Naive B cell (primary cell): ENCODE measurements at regions not wholly inside any gene's neighbourhood (a gene's known extent, or its start where the extent isn't known, plus 50 kb on each side); places are given as distances from the start of the nearest gene placed in this dataset.

Experiments used
- ATAC-seq, 2 donors: fragments of 150-1000 bp; cut with Tn5 transposase; 2 replicates each; pipeline ENCODE4 v1.10.0; 2021; ENCODE audit warnings: low read depth in 2 of 2, mild to moderate bottlenecking in 2 of 2, moderate library complexity in 2 of 2
- DNase-seq: peaks from one replicate; pipeline ENCODE4 v3.0.0; 2022
- H3K27ac Mint-ChIP-seq, 6 donors: one replicate each; pipeline ENCODE4 v1.8.0; 2020 to 2022; ENCODE audit warnings: mild to moderate bottlenecking in 6 of 6, mixed read lengths in 6 of 6, moderate library complexity in 5 of 6, inconsistent platforms in 2 of 6
- H3K27me3 Mint-ChIP-seq, 3 donors: one replicate each; pipeline ENCODE4 v1.8.0; 2021 to 2022; ENCODE audit warnings: mixed read lengths in 3 of 3, mild to moderate bottlenecking in 1 of 3
- H3K36me3 Mint-ChIP-seq, 2 donors: one replicate each; pipeline ENCODE4 v1.8.0; 2020 to 2022; ENCODE audit warnings: mixed read lengths in 2 of 2, inconsistent platforms in 1 of 2, mild to moderate bottlenecking in 1 of 2
- H3K4me1 Mint-ChIP-seq, 3 donors: one replicate each; pipeline ENCODE4 v1.8.0; 2020 to 2022; ENCODE audit warnings: mixed read lengths in 3 of 3, inconsistent platforms in 1 of 3, mild to moderate bottlenecking in 1 of 3, moderate library complexity in 1 of 3
- H3K4me3 Mint-ChIP-seq, 8 donors: one replicate each; pipeline ENCODE4 v1.8.0; 2020 to 2022; ENCODE audit warnings: mild to moderate bottlenecking in 8 of 8, mixed read lengths in 8 of 8, moderate library complexity in 8 of 8, inconsistent platforms in 2 of 8
- H3K9me3 Mint-ChIP-seq, 7 donors: one replicate each; pipeline ENCODE4 v1.8.0; 2020 to 2022; ENCODE audit warnings: mixed read lengths in 7 of 7, mild to moderate bottlenecking in 5 of 7, inconsistent platforms in 2 of 7, moderate library complexity in 1 of 7

- Mint-ChIP-seq H3K27me3 (peaks cover 0 to 8% (median 4%) of the 10 kb centered on the region in 3 donors), H3K9me3 (peaks cover 9 to 23% (median 21%) of the 10 kb centered on the region in 7 donors), H3K4me3 (no peak overlapping the region), H3K36me3 (peaks cover 0 to 17% of the 10 kb centered on the region in 2 donors), H3K27ac (no peak overlapping the region), H3K4me1 (no peaks in the 10 kb centered on the region)
- DNase-seq (no peak), ATAC-seq (no peak)
Measured at GRCh38 chr3:158882445-158882844, 80.6 kb downstream of the MFSD1 start.

GRCh38 chr3:158896729-158897128 is 94.9 kb downstream of the MFSD1 start:
- no peaks in the 10 kb centered on the region for H3K9me3 Mint-ChIP-seq
- no peaks in the 10 kb centered on the region for H3K4me1 Mint-ChIP-seq

GRCh38 chr3:158906749-158907148 is 104.9 kb downstream of the MFSD1 start:
- Mint-ChIP-seq H3K4me3 (no peak overlapping the region), H3K27me3 (peaks cover 5 to 26% (median 24%) of the 10 kb centered on the region in 3 donors), H3K36me3 (peaks cover 0 to 8% of the 10 kb centered on the region in 2 donors), H3K27ac (no peak overlapping the region), H3K4me1 (no peaks in the 10 kb centered on the region), H3K9me3 (peaks cover 0 to 9% (median 0%) of the 10 kb centered on the region in 7 donors)
- ATAC-seq (no peak), DNase-seq (no peak)

More at GRCh38 chr3:158896729-158897128, 94.9 kb downstream of the MFSD1 start:
- Mint-ChIP-seq H3K27ac (no peak overlapping the region), H3K27me3 (peaks cover 0 to 24% (median 0%) of the 10 kb centered on the region in 3 donors), H3K36me3 (no peaks in the 10 kb centered on the region), H3K4me3 (no peak overlapping the region)
- ATAC-seq (no peak), DNase-seq (no peak)

GRCh38 chr3:158908187-158908734 is 106.4 kb downstream of the MFSD1 start:
- no peak for DNase-seq
- H3K4me1 Mint-ChIP-seq: no peaks in the 10 kb centered on the region
- no peak overlapping the region for H3K4me3 Mint-ChIP-seq
- peaks cover 0 to 9% (median 0%) of the 10 kb centered on the region in 7 donors for H3K9me3 Mint-ChIP-seq
- peaks cover 11 to 33% (median 31%) of the 10 kb centered on the region in 3 donors for H3K27me3 Mint-ChIP-seq
- peaks cover 0 to 8% of the 10 kb centered on the region in 2 donors for H3K36me3 Mint-ChIP-seq
- H3K27ac Mint-ChIP-seq: no peak overlapping the region
- ATAC-seq: no peak

- DNase-seq (no peak), ATAC-seq (no peak)
- Mint-ChIP-seq H3K4me1 (no peaks in the 10 kb centered on the region), H3K36me3 (peaks cover 0 to 8% of the 10 kb centered on the region in 2 donors), H3K27me3 (peaks cover 16 to 33% (median 31%) of the 10 kb centered on the region in 3 donors), H3K4me3 (no peak overlapping the region), H3K9me3 (peaks cover 0 to 9% (median 0%) of the 10 kb centered on the region in 7 donors), H3K27ac (no peak overlapping the region)
Measured at GRCh38 chr3:158909870-158910269, 108.0 kb downstream of the MFSD1 start.

GRCh38 chr3:158911586-158911985 is 109.7 kb downstream of the MFSD1 start:
- Mint-ChIP-seq H3K27ac (no peak overlapping the region), H3K9me3 (peaks cover 0 to 8% (median 0%) of the 10 kb centered on the region in 7 donors), H3K4me3 (no peak overlapping the region), H3K36me3 (peaks cover 0 to 8% of the 10 kb centered on the region in 2 donors), H3K4me1 (no peaks in the 10 kb centered on the region), H3K27me3 (peaks cover 20 to 27% (median 21%) of the 10 kb centered on the region in 3 donors)
- DNase-seq (no peak), ATAC-seq (no peak)

GRCh38 chr3:158912188-158912587 is 110.3 kb downstream of the MFSD1 start:
- Mint-ChIP-seq H3K4me3 (no peak overlapping the region), H3K4me1 (no peaks in the 10 kb centered on the region), H3K36me3 (peaks cover 0 to 5% of the 10 kb centered on the region in 2 donors), H3K9me3 (peaks cover 0 to 4% (median 0%) of the 10 kb centered on the region in 7 donors), H3K27me3 (peaks cover 18 to 21% (median 20%) of the 10 kb centered on the region in 3 donors), H3K27ac (no peak overlapping the region)
- ATAC-seq (no peak), DNase-seq (no peak)

- Mint-ChIP-seq H3K4me3 (no peak overlapping the region), H3K27ac (no peak overlapping the region), H3K27me3 (peaks cover 16 to 18% (median 16%) of the 10 kb centered on the region in 3 donors), H3K36me3 (peaks cover 0 to 1% of the 10 kb centered on the region in 2 donors), H3K9me3 (no peaks in the 10 kb centered on the region), H3K4me1 (no peaks in the 10 kb centered on the region)
- no peak for DNase-seq
- ATAC-seq: no peak
Measured at GRCh38 chr3:158912621-158913020, 110.8 kb downstream of the MFSD1 start.

- Mint-ChIP-seq H3K9me3 (no peaks in the 10 kb centered on the region), H3K36me3 (no peaks in the 10 kb centered on the region), H3K4me3 (peak overlapping the region in 1 of 8 donors; percentile 69), H3K27me3 (peaks cover 15 to 16% (median 16%) of the 10 kb centered on the region in 3 donors), H3K27ac (no peak overlapping the region), H3K4me1 (no peaks in the 10 kb centered on the region)
- ATAC-seq (no peak), DNase-seq (no peak)
Measured at GRCh38 chr3:158916111-158916510, 114.3 kb downstream of the MFSD1 start.

- Mint-ChIP-seq H3K9me3 (no peaks in the 10 kb centered on the region), H3K4me1 (no peaks in the 10 kb centered on the region), H3K27me3 (peaks cover 9 to 12% (median 12%) of the 10 kb centered on the region in 3 donors), H3K36me3 (no peaks in the 10 kb centered on the region), H3K4me3 (no peak overlapping the region), H3K27ac (no peak overlapping the region)
- DNase-seq (no peak), ATAC-seq (no peak)
Measured at GRCh38 chr3:158918008-158918407, 116.2 kb downstream of the MFSD1 start.

- Mint-ChIP-seq H3K9me3 (no peaks in the 10 kb centered on the region), H3K36me3 (no peaks in the 10 kb centered on the region), H3K4me1 (no peaks in the 10 kb centered on the region), H3K27ac (no peak overlapping the region), H3K27me3 (peaks cover 8 to 12% (median 9%) of the 10 kb centered on the region in 3 donors), H3K4me3 (no peak overlapping the region)
- ATAC-seq (no peak), DNase-seq (no peak)
Measured at GRCh38 chr3:158918451-158918850, 116.6 kb downstream of the MFSD1 start.

GRCh38 chr3:158920371-158920770 is 118.5 kb downstream of the MFSD1 start:
- Mint-ChIP-seq H3K36me3 (no peaks in the 10 kb centered on the region), H3K9me3 (no peaks in the 10 kb centered on the region), H3K27me3 (peaks cover 5 to 12% (median 9%) of the 10 kb centered on the region in 3 donors), H3K4me3 (no peak overlapping the region), H3K27ac (no peak overlapping the region), H3K4me1 (no peaks in the 10 kb centered on the region)
- no peak for DNase-seq
- ATAC-seq: no peak

GRCh38 chr3:158925021-158925420 is 123.2 kb downstream of the MFSD1 start:
- Mint-ChIP-seq H3K9me3 (peaks cover 0 to 8% (median 0%) of the 10 kb centered on the region in 7 donors), H3K36me3 (no peaks in the 10 kb centered on the region), H3K27me3 (peaks cover 5 to 17% (median 5%) of the 10 kb centered on the region in 3 donors), H3K27ac (peak overlapping the region in 1 of 6 donors; percentile 21), H3K4me1 (no peaks in the 10 kb centered on the region), H3K4me3 (peak overlapping the region in 1 of 8 donors; percentile 27)
- DNase-seq: no peak
- ATAC-seq: no peak

- no peak for ATAC-seq
- Mint-ChIP-seq H3K4me3 (no peak overlapping the region), H3K36me3 (no peaks in the 10 kb centered on the region), H3K27ac (no peak overlapping the region), H3K4me1 (no peaks in the 10 kb centered on the region), H3K27me3 (peaks cover 5 to 16% (median 5%) of the 10 kb centered on the region in 3 donors), H3K9me3 (peaks cover 0 to 8% (median 0%) of the 10 kb centered on the region in 7 donors)
- DNase-seq: no peak
Measured at GRCh38 chr3:158925828-158926494, 124.1 kb downstream of the MFSD1 start.
